Gastrocnemius medialis (tissue), 4 donors: ENCODE measurements at regions not wholly inside any gene's neighbourhood (a gene's known extent, or its start where the extent isn't known, plus 50 kb on each side); places are given as distances from the start of the nearest gene placed in this dataset.

Experiments
- POLR2A ChIP-seq, 2 donors: fragments of 450-650 bp; IDR thresholded peaks; one replicate each; pipeline ENCODE4 v1.6.1; 2017; ENCODE audit warnings: antibody characterized with exemption in 2 of 2, mild to moderate bottlenecking in 2 of 2, moderate library complexity in 2 of 2
- TF ChIP-seq, protein P1 (sequence below), 5 experiments: fragments of 450-650 bp in 3 of 5; fragments of 200-600 bp in 2 of 5; sonication (generic) in 2 of 5; IDR thresholded peaks in 4 of 5; conservative IDR thresholded peaks in 1 of 5; 1 replicate in 4 of 5; 2 replicates in 1 of 5; pipeline ENCODE4 v1.5.1; 2016 to 2019; ENCODE audit warnings: antibody characterized with exemption in 5 of 5, mild to moderate bottlenecking in 3 of 5, moderate library complexity in 3 of 5

- TF ChIP-seq, protein P1, sequence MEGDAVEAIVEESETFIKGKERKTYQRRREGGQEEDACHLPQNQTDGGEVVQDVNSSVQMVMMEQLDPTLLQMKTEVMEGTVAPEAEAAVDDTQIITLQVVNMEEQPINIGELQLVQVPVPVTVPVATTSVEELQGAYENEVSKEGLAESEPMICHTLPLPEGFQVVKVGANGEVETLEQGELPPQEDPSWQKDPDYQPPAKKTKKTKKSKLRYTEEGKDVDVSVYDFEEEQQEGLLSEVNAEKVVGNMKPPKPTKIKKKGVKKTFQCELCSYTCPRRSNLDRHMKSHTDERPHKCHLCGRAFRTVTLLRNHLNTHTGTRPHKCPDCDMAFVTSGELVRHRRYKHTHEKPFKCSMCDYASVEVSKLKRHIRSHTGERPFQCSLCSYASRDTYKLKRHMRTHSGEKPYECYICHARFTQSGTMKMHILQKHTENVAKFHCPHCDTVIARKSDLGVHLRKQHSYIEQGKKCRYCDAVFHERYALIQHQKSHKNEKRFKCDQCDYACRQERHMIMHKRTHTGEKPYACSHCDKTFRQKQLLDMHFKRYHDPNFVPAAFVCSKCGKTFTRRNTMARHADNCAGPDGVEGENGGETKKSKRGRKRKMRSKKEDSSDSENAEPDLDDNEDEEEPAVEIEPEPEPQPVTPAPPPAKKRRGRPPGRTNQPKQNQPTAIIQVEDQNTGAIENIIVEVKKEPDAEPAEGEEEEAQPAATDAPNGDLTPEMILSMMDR (IDR thresholded peaks at IDR 0.05 in 4 of 5, conservative IDR thresholded peaks at IDR 0.05 in 1 of 5) = no peak
- no peak for TF ChIP-seq POLR2A (IDR thresholded peaks at IDR 0.05)
Observed at GRCh38 chr19:30696514-30696913, 324.3 kb downstream of the ZNF536 start.
